PC-3 (cell line): ENCODE measurements at regions not wholly inside any gene's neighbourhood (a gene's known extent, or its start where the extent isn't known, plus 50 kb on each side); places are given as distances from the start of the nearest gene placed in this dataset.

Experiments used
- ATAC-seq: fragments of 200-7000 bp; cut with Tn5 transposase; 2 replicates; pipeline ENCODE4 v1.9.1; 2020; ENCODE audit warnings: mild to moderate bottlenecking, moderate library complexity
- BruUV-seq: library from RNA; stranded (reverse); fragments of 400-500 nt; replicated peaks from 2 replicates; lab custom pipeline; 2021; lab: Mats Ljungman, UMichigan
- CTCF ChIA-PET: fragments of 300-600 bp; sonication (Branson Sonifier 250); formaldehyde crosslinking; loops from one replicate; lab custom pipeline; 2022; ENCODE audit warnings: antibody characterized with exemption; lab: Charles Lee
- POLR2A ChIA-PET: fragments of 300-600 bp; sonication (Branson Sonifier 250); formaldehyde crosslinking; loops from one replicate; lab custom pipeline; 2022; ENCODE audit warnings: antibody characterized with exemption; ENCODE audit not compliant: unreplicated experiment; lab: Charles Lee
- DNase-seq: peaks from one replicate; pipeline ENCODE4 v3.0.0-alpha.2; 2015
- H2AFZ ChIP-seq: fragments of 300-600 bp; sonication (generic); 2 replicates; pipeline ENCODE4 v1.6.0; 2016; ENCODE audit warnings: antibody characterized with exemption, low read length
- H3F3A ChIP-seq: fragments of 300-600 bp; sonication (generic); one replicate; pipeline ENCODE4 v1.6.0; 2017; ENCODE audit warnings: antibody characterized with exemption, low read length, control low read depth, mild to moderate bottlenecking; ENCODE audit not compliant: unreplicated experiment
- H3K27ac ChIP-seq: fragments of 300-600 bp; sonication (generic); 2 replicates; pipeline ENCODE4 v1.5.1; 2016; ENCODE audit warnings: mild to moderate bottlenecking, low read length
- H3K27me3 ChIP-seq: fragments of 300-600 bp; sonication (generic); 2 replicates; pipeline ENCODE4 v1.6.1; 2016; ENCODE audit warnings: low read length, mixed read lengths
- H3K36me3 ChIP-seq: fragments of 300-600 bp; sonication (generic); 2 replicates; pipeline ENCODE4 v1.6.1; 2016; ENCODE audit warnings: low read depth, mixed run types, low read length, mixed read lengths
- H3K4me1 ChIP-seq: fragments of 300-600 bp; sonication (generic); 2 replicates; pipeline ENCODE4 v1.5.1; 2016; ENCODE audit warnings: low read length; ENCODE audit not compliant: insufficient read depth
- H3K4me2 ChIP-seq: fragments of 300-600 bp; sonication (generic); 2 replicates; pipeline ENCODE4 v1.6.0; 2016; ENCODE audit warnings: low read length
- H3K4me3 ChIP-seq: fragments of 300-600 bp; sonication (generic); 2 replicates; pipeline ENCODE4 v1.5.1; 2016; ENCODE audit warnings: mild to moderate bottlenecking, low read length, mixed read lengths
- H3K79me2 ChIP-seq: fragments of 300-600 bp; sonication (generic); 2 replicates; pipeline ENCODE4 v1.6.1; 2017; ENCODE audit warnings: low read length, mixed read lengths
- H3K9ac ChIP-seq: fragments of 300-600 bp; sonication (generic); 2 replicates; pipeline ENCODE4 v1.6.0; 2016; ENCODE audit warnings: mild to moderate bottlenecking, low read length
- H3K9me2 ChIP-seq: fragments of 300-600 bp; sonication (generic); replicated peaks from 2 replicates; pipeline ENCODE4 v1.6.1; 2016; ENCODE audit warnings: mixed run types, low read length, mixed read lengths
- H3K9me3 ChIP-seq: fragments of 300-600 bp; sonication (generic); 2 replicates; pipeline ENCODE4 v1.6.1; 2016; ENCODE audit warnings: low read length, mixed read lengths
- H4K20me1 ChIP-seq: fragments of 300-600 bp; sonication (generic); 2 replicates; pipeline ENCODE4 v1.6.1; 2016; ENCODE audit warnings: low read length, mixed read lengths
- EZH2 ChIP-seq: fragments of 300-600 bp; sonication (generic); IDR thresholded peaks from one replicate; pipeline ENCODE4 v1.6.1; 2017; ENCODE audit warnings: antibody characterized with exemption, mild to moderate bottlenecking, low read length; ENCODE audit not compliant: unreplicated experiment
- EZH2phosphoT487 ChIP-seq: fragments of 300-600 bp; sonication (generic); IDR thresholded peaks from 2 replicates; pipeline ENCODE4 v1.6.1; 2018; ENCODE audit warnings: mild to moderate bottlenecking, antibody characterized with exemption, low read length, borderline replicate concordance
- intact Hi-C: fragments of 100-400 bp; cut with micrococcal nuclease; formaldehyde crosslinking; loops from 2 replicates; pipeline ENCODE4 v1.9.0; 2023
- TF ChIP-seq, protein P1 (sequence below): fragments of 300-600 bp; sonication (generic); conservative IDR thresholded peaks from 2 replicates; pipeline ENCODE4 v1.5.1; 2017; ENCODE audit warnings: antibody characterized with exemption, low read depth, mild to moderate bottlenecking, low read length

DNA sequence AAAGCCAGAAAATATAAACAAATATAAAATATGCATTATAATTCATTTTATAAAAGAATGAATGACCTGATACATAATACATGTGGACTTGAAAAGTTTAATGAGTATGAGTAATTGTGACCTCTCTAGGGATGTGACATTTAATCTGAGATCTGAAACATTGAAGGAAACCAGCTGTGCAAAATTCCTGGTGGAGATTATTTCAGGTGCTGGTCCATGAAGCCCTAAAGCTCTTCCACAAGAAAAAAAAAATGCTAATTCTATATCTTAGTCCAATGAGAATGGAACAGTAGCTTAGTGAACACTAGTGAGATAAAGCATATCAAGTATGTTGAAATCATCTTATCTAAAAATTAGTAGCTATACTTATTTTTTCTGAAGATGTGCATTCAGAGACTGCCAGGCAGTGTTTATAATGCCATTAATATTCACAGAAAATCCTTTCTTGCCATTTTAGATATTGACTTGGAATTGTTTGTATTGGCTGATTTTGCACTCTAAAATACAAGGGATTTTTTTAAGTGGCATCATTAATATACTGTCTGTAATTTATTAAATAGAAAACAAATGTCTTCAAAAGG lies 1485.9 kb downstream of the PLA2G4A start:
- H3F3A ChIP-seq, result no peaks in the 10 kb centered on the region
- H3K4me1 ChIP-seq, result no peaks in the 10 kb centered on the region
- H2AFZ ChIP-seq, result no peak overlapping the region
- H3K9me2 ChIP-seq, result no peaks in the 10 kb centered on the region
- TF ChIP-seq, protein P1, sequence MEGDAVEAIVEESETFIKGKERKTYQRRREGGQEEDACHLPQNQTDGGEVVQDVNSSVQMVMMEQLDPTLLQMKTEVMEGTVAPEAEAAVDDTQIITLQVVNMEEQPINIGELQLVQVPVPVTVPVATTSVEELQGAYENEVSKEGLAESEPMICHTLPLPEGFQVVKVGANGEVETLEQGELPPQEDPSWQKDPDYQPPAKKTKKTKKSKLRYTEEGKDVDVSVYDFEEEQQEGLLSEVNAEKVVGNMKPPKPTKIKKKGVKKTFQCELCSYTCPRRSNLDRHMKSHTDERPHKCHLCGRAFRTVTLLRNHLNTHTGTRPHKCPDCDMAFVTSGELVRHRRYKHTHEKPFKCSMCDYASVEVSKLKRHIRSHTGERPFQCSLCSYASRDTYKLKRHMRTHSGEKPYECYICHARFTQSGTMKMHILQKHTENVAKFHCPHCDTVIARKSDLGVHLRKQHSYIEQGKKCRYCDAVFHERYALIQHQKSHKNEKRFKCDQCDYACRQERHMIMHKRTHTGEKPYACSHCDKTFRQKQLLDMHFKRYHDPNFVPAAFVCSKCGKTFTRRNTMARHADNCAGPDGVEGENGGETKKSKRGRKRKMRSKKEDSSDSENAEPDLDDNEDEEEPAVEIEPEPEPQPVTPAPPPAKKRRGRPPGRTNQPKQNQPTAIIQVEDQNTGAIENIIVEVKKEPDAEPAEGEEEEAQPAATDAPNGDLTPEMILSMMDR, result no peak
- no peak for DNase-seq
- POLR2A ChIA-PET, result no interaction called here
- H3K79me2 ChIP-seq, result no peaks in the 10 kb centered on the region
- no peaks in the 10 kb centered on the region for H3K36me3 ChIP-seq
- intact Hi-C loops, result no loop called here
- no peak overlapping the region for H3K4me2 ChIP-seq
- no peak overlapping the region for H3K27ac ChIP-seq
- H3K4me3 ChIP-seq, result no peak overlapping the region
- no peaks in the 10 kb centered on the region for H3K9me3 ChIP-seq
- ATAC-seq, result no peak
- H3K27me3 ChIP-seq, result no peaks in the 10 kb centered on the region
- no TSS peak for BruUV-seq
- H4K20me1 ChIP-seq, result no peaks in the 10 kb centered on the region
- H3K9ac ChIP-seq, result no peak overlapping the region
- CTCF ChIA-PET, result no interaction called here

DNA sequence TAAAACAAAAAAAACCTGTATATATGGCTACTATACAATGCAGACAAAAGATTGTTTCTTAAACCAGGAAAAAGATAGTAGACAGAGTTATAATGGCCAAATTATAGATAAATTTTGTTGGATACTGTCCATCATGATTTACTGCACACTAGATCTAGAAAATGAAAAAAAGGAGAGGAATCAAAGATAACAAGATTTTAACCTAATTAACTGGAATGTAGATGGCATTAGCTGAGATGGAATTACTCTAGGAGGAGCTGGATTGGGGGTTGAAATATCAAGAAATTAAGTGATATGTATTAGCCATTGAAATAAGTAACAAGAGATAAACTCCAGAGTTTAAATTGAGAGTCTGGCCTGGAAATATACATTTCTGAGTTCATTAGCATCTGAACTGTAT lies 1489.1 kb downstream of the PLA2G4A start:
- Histone ChIP-seq H2AFZ (no peak overlapping the region), H3K9me2 (no peaks in the 10 kb centered on the region), H3K4me1 (no peaks in the 10 kb centered on the region), H3K9ac (no peak overlapping the region), H3K36me3 (no peaks in the 10 kb centered on the region), H3F3A (no peaks in the 10 kb centered on the region), H3K79me2 (no peaks in the 10 kb centered on the region), H3K4me2 (no peak overlapping the region), H3K27ac (no peak overlapping the region), H3K4me3 (no peak overlapping the region), H3K9me3 (no peaks in the 10 kb centered on the region), H3K27me3 (no peaks in the 10 kb centered on the region), H4K20me1 (no peaks in the 10 kb centered on the region)
- ChIA-PET CTCF (no interaction called here), POLR2A (no interaction called here)
- intact Hi-C loops, result no loop called here
- ATAC-seq, result no peak
- BruUV-seq, result no TSS peak
- DNase-seq, result no peak
- TF ChIP-seq, protein P1, result no peak
- no peak for TF ChIP-seq EZH2

DNA sequence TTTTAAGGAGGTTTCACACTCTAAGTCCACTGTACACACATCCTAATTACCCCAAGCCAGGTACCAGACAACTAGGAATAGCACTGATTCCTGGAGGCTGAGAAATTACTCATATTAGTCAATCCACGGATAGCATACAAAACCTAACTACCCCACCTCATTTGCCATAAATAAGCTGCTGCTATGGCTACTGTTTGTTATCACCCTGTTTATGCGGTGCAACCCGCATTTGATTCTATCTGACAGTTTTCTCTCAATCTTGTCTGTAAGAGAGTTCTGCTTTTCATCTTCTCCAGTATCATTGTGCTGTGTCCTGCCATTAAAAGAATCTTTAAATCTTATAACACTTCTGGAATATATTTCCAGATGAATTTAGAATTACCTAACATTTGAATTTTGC lies 1496.5 kb downstream of the PLA2G4A start:
- BruUV-seq, result no TSS peak
- H3K9ac ChIP-seq, result no peak overlapping the region
- no peak overlapping the region for H3K4me2 ChIP-seq
- CTCF ChIA-PET, result no interaction called here
- ATAC-seq, result no peak
- no peak overlapping the region for H3K4me3 ChIP-seq
- H3K4me1 ChIP-seq, result no peaks in the 10 kb centered on the region
- TF ChIP-seq EZH2phosphoT487 (no peak), EZH2 (no peak)
- TF ChIP-seq, protein P1, result no peak
- H3K9me3 ChIP-seq, result no peaks in the 10 kb centered on the region
- intact Hi-C loops, result no loop called here
- H3K27me3 ChIP-seq, result no peaks in the 10 kb centered on the region
- H2AFZ ChIP-seq, result no peak overlapping the region
- POLR2A ChIA-PET, result no interaction called here
- H3K36me3 ChIP-seq, result no peaks in the 10 kb centered on the region
- no peaks in the 10 kb centered on the region for H3K79me2 ChIP-seq
- DNase-seq, result no peak
- H3K27ac ChIP-seq, result no peak overlapping the region
- H4K20me1 ChIP-seq, result no peaks in the 10 kb centered on the region
- no peaks in the 10 kb centered on the region for H3K9me2 ChIP-seq
- no peaks in the 10 kb centered on the region for H3F3A ChIP-seq
